Endodermal cell (in vitro differentiated cells): ENCODE measurements at regions not wholly inside any gene's neighbourhood (a gene's known extent, or its start where the extent isn't known, plus 50 kb on each side); places are given as distances from the start of the nearest gene placed in this dataset.
"Not testable (repeated sequence)": the region's sequence is repeated elsewhere in the genome, so short reads cannot be mapped to it uniquely, and the experiment has no call there.

Source experiments
- DNase-seq: peaks from one replicate; pipeline ENCODE4 v3.0.0-alpha.2; 2017
- H3K27ac ChIP-seq: 2 replicates; pipeline ENCODE4 v1.5.1; 2013; ENCODE audit warnings: mild to moderate bottlenecking, low read depth, low read length, moderate library complexity
- H3K27me3 ChIP-seq: 2 replicates; pipeline ENCODE4 v1.6.1; 2013; ENCODE audit warnings: mild to moderate bottlenecking, low read length, moderate library complexity; ENCODE audit not compliant: insufficient read depth, control insufficient read depth, poor library complexity, severe bottlenecking
- H3K36me3 ChIP-seq: 2 replicates; pipeline ENCODE4 v1.7.0; 2013; ENCODE audit warnings: mild to moderate bottlenecking, low read length, moderate library complexity; ENCODE audit not compliant: control insufficient read depth, insufficient read depth
- H3K4me1 ChIP-seq: one replicate; pipeline ENCODE4 v1.7.0; 2013; ENCODE audit warnings: low read length; ENCODE audit not compliant: control insufficient read depth, insufficient read depth
- H3K4me3 ChIP-seq: 2 replicates; pipeline ENCODE4 v1.5.1; 2013; ENCODE audit warnings: mild to moderate bottlenecking, low read length, moderate library complexity
- H3K9ac ChIP-seq: 2 replicates; pipeline ENCODE4 v1.6.1; 2013; ENCODE audit warnings: mild to moderate bottlenecking, low read length, moderate library complexity; ENCODE audit not compliant: poor library complexity, severe bottlenecking; ENCODE audit errors: extremely low read depth
- H3K9me3 ChIP-seq: 2 replicates; pipeline ENCODE4 v1.6.1; 2013; ENCODE audit warnings: mild to moderate bottlenecking, low read length, moderate library complexity; ENCODE audit not compliant: control insufficient read depth
- H3K27ac Mint-ChIP-seq: 2 replicates; pipeline ENCODE4 v1.8.0; 2020; ENCODE audit warnings: mixed read lengths
- H3K27me3 Mint-ChIP-seq: 2 replicates; pipeline ENCODE4 v1.8.0; 2021; ENCODE audit warnings: mild to moderate bottlenecking, mixed read lengths; ENCODE audit not compliant: insufficient read depth
- H3K36me3 Mint-ChIP-seq: 2 replicates; pipeline ENCODE4 v1.8.0; 2020; ENCODE audit warnings: low read depth, mixed read lengths
- H3K4me1 Mint-ChIP-seq: 2 replicates; pipeline ENCODE4 v1.8.0; 2020; ENCODE audit warnings: mixed read lengths
- H3K4me3 Mint-ChIP-seq: 2 replicates; pipeline ENCODE4 v1.8.0; 2020; ENCODE audit warnings: mild to moderate bottlenecking, moderate library complexity, mixed read lengths
- H3K9me3 Mint-ChIP-seq: 2 replicates; pipeline ENCODE4 v1.8.0; 2020; ENCODE audit warnings: mild to moderate bottlenecking, mixed read lengths
- WGBS, 2 experiments: methylation state at CpG; one replicate each; pipeline versions ENCODE4 v1.1.5 to v1.1.7; 2013; ENCODE audit warnings: missing lambda C conversion rate in 2 of 2, mixed read lengths in 1 of 2; ENCODE audit not compliant: insufficient coverage in 1 of 2, insufficient read length in 1 of 2; 5-methylcytosine and 5-hydroxymethylcytosine counted together
- TF ChIP-seq, protein P1 (sequence below): fragments of 200-600 bp; sonication (generic); conservative IDR thresholded peaks from 2 replicates; pipeline ENCODE4 v1.5.0; 2021; ENCODE audit warnings: antibody characterized with exemption, mild to moderate bottlenecking

DNA sequence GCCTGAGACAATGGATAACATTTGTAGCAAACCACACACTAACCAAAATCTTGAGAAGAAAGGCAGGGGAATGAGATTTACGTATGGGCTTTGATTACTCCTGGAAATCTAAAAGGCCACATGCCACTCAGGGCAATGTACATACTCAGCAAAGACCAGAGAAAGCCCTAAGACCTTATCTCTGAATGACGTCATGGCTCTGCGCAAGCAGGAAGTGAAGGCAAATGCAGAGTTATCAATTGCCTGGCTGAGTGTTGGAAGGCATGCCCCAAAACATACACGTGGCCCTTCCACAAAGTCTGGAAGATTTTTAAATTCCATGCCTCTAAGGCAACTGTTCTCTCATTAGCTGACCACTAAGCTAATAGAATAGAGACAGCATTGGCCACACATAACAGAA is 90.9 kb upstream of the NRBF2 start:
- no peak overlapping the region for H3K4me3 Mint-ChIP-seq
- WGBS, 2 experiments, result 84 to 92% methylated on average over 3 to 4 of the region's 4 CpGs
- Histone ChIP-seq H3K4me3 (no peak overlapping the region), H3K27me3 (no peaks in the 10 kb centered on the region), H3K36me3 (no peaks in the 10 kb centered on the region), H3K9me3 (peaks cover 13% of the 10 kb centered on the region), H3K27ac (no peak overlapping the region), H3K4me1 (no peaks in the 10 kb centered on the region), H3K9ac (no peak overlapping the region)
- H3K9me3 Mint-ChIP-seq, result peaks cover 18% of the 10 kb centered on the region
- peaks cover 5% of the 10 kb centered on the region for H3K36me3 Mint-ChIP-seq
- peaks cover under 1% of the 10 kb centered on the region for H3K4me1 Mint-ChIP-seq
- H3K27ac Mint-ChIP-seq, result no peak overlapping the region
- no peak for DNase-seq
- no peaks in the 10 kb centered on the region for H3K27me3 Mint-ChIP-seq
- TF ChIP-seq, protein P1, sequence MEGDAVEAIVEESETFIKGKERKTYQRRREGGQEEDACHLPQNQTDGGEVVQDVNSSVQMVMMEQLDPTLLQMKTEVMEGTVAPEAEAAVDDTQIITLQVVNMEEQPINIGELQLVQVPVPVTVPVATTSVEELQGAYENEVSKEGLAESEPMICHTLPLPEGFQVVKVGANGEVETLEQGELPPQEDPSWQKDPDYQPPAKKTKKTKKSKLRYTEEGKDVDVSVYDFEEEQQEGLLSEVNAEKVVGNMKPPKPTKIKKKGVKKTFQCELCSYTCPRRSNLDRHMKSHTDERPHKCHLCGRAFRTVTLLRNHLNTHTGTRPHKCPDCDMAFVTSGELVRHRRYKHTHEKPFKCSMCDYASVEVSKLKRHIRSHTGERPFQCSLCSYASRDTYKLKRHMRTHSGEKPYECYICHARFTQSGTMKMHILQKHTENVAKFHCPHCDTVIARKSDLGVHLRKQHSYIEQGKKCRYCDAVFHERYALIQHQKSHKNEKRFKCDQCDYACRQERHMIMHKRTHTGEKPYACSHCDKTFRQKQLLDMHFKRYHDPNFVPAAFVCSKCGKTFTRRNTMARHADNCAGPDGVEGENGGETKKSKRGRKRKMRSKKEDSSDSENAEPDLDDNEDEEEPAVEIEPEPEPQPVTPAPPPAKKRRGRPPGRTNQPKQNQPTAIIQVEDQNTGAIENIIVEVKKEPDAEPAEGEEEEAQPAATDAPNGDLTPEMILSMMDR, result no peak

DNA sequence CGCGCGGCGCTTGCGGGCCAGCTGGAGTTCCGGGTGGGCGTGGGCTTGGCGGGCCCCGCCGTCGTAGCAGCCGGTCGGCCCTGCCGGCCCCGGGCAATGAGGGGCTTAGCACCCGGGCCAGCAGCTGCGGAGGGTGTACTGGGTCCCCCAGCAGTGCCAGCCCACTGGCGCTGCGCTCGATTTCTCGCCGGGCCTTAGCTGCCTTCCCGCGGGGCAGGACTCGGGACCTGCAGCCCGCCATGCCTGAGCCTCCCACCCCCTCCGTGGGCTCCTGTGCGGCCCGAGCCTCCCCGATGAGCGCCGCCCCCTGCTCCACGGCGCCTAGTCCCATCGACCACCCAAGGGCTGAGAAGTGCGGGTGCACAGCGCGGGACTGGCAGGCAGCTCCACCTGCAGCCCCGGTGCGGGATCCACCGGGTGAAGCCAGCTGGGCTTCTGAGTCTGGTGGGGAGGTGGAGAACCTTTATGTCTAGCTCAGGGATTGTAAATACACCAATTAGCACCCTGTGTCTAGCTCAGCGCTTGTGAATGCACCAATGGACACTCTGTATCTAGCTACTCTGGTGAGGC is 99.4 kb upstream of the NRBF2 start:
- not testable (repeated sequence) for H3K27me3 Mint-ChIP-seq, H3K27me3 ChIP-seq, H3K27ac Mint-ChIP-seq, H3K9ac ChIP-seq, H3K27ac ChIP-seq, DNase-seq, H3K9me3 ChIP-seq, H3K36me3 ChIP-seq, H3K36me3 Mint-ChIP-seq, H3K4me1 ChIP-seq, H3K4me3 Mint-ChIP-seq, H3K4me1 Mint-ChIP-seq, H3K4me3 ChIP-seq
- 97% methylated on average over 5 to 33 of the region's 42 CpGs for WGBS, 2 experiments
- H3K9me3 Mint-ChIP-seq, result peaks cover 28% of the 10 kb centered on the region

DNA sequence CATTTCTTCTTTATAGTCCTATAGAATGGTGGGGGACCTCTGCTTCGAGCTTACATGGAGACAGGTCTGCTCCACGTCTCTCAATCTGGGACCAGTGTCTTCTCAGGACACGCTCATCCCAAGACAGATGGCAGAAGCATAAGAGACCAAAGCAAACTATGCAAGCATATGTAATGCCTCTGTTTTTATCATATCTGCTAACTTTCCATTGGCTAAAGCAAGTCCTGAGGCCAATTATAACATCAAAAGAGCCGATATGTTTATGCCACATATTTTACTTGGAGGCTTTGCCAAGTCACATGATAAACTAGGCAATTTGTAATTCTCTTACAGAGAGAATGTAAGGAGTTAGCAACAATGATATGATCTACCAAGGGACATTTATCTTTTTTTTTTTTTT is 102.6 kb upstream of the NRBF2 start:
- Mint-ChIP-seq H3K27ac (no peak overlapping the region), H3K9me3 (peaks cover 21% of the 10 kb centered on the region), H3K4me3 (no peak overlapping the region), H3K27me3 (no peaks in the 10 kb centered on the region), H3K4me1 (no peaks in the 10 kb centered on the region), H3K36me3 (no peaks in the 10 kb centered on the region)
- no peak for DNase-seq
- Histone ChIP-seq H3K4me3 (no peak overlapping the region), H3K36me3 (no peaks in the 10 kb centered on the region), H3K9me3 (no peaks in the 10 kb centered on the region), H3K27ac (no peak overlapping the region), H3K27me3 (no peaks in the 10 kb centered on the region), H3K9ac (no peak overlapping the region), H3K4me1 (no peaks in the 10 kb centered on the region)
- 88 to 96% methylated on average over 2 to 4 of the region's 4 CpGs for WGBS, 2 experiments
- TF ChIP-seq, protein P1, result no peak

DNA sequence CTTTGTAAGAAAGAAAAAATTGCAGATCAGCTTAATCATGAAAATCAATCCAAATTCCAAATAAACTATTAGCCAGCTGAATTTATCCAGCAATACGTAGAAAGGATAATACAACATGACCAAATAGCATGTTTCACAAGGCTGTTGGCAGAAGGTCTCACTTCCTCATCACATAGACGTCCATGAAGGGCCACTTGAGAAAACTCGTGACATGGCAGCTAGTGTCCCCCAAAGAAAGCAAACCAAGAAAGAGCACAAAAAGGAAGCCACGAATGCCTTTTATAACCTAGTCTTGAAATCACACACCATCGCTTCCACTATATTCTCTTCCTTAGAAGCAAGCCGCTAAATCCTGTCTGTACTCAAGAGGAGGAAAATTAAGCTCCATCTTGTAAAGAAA is 105.6 kb upstream of the NRBF2 start:
- no peaks in the 10 kb centered on the region for H3K36me3 ChIP-seq
- DNase-seq, result no peak
- H3K27ac Mint-ChIP-seq, result no peak overlapping the region
- H3K9me3 ChIP-seq, result no peaks in the 10 kb centered on the region
- peaks cover 2% of the 10 kb centered on the region for H3K9me3 Mint-ChIP-seq
- no peak overlapping the region for H3K9ac ChIP-seq
- H3K36me3 Mint-ChIP-seq, result no peaks in the 10 kb centered on the region
- no peaks in the 10 kb centered on the region for H3K4me1 Mint-ChIP-seq
- H3K4me1 ChIP-seq, result no peaks in the 10 kb centered on the region
- H3K27me3 ChIP-seq, result no peaks in the 10 kb centered on the region
- H3K27ac ChIP-seq, result no peak overlapping the region
- no peak overlapping the region for H3K4me3 Mint-ChIP-seq
- WGBS, 2 experiments, result 80 to 85% methylated on average over 1 to 6 of the region's 6 CpGs
- no peaks in the 10 kb centered on the region for H3K27me3 Mint-ChIP-seq
- H3K4me3 ChIP-seq, result no peak overlapping the region
- TF ChIP-seq, protein P1, result no peak
